ENCODE measurements at regions not wholly inside any gene's neighbourhood (a gene's known extent, or its start where the extent isn't known, plus 50 kb on each side); places are given as distances from the start of the nearest gene placed in this dataset.

- Histone ChIP-seq H3K4me3 (ENCODE audit: low read depth in 1 of 3, low read length in 3 of 3) (no peak overlapping the region), H3K9ac (ENCODE audit: low read depth in 1 of 2, low read length in 2 of 2) (no peak overlapping the region), H3K36me3 (ENCODE audit: control insufficient read depth in 4 of 4, insufficient read depth in 3 of 4, low read depth in 1 of 4, low read length in 3 of 4) (no peaks in the 10 kb centered on the region), H3K4me1 (ENCODE audit: control insufficient read depth in 4 of 4, insufficient read depth in 4 of 4, low read length in 3 of 4) (no peaks in the 10 kb centered on the region), H3K27ac (ENCODE audit: low read depth in 1 of 2, low read length in 2 of 2) (no peak overlapping the region), H3K9me3 (ENCODE audit: control insufficient read depth in 4 of 4, low read length in 3 of 4) (no peaks in the 10 kb centered on the region), H3K27me3 (ENCODE audit: control insufficient read depth in 4 of 4, insufficient read depth in 4 of 4, low read length in 3 of 4) (peaks cover 0 to 3% (median 0%) of the 10 kb centered on the region in 4 donors)
- TF ChIP-seq EGR1 (IDR thresholded peaks at IDR 0.05; ENCODE audit: low read depth in 2 of 2) (no peak), TAF1 (conservative IDR thresholded peaks at IDR 0.05) (no peak), ZBTB33 (IDR thresholded peaks at IDR 0.05) (no peak), RAD21 (IDR thresholded peaks at IDR 0.05) (no peak)
- no peak for DNase-seq (ENCODE audit: low spot score)
- whole genome bisulfite sequencing, result 80% methylated on average over 1 of the region's 1 CpG
Measured at GRCh38 chr7:81114633-81115032, 195.8 kb upstream of the SEMA3C start.

- TF ChIP-seq SP1 (IDR thresholded peaks at IDR 0.05), result no peak
- no peak for TF ChIP-seq YY1 (IDR thresholded peaks at IDR 0.05)
- no peak for TF ChIP-seq RXRA (IDR thresholded peaks at IDR 0.05)
- no peak for TF ChIP-seq GABPA (IDR thresholded peaks at IDR 0.05 in 1 of 2, conservative IDR thresholded peaks at IDR 0.05 in 1 of 2)
- TF ChIP-seq FOXA2 (IDR thresholded peaks at IDR 0.05), result no peak
- no peak for TF ChIP-seq FOXA1 (IDR thresholded peaks at IDR 0.05)
- no peak for TF ChIP-seq RAD21 (IDR thresholded peaks at IDR 0.05)
- TF ChIP-seq REST (IDR thresholded peaks at IDR 0.05), result no peak
- TF ChIP-seq EGR1 (IDR thresholded peaks at IDR 0.05; ENCODE audit: low read depth in 2 of 2), result no peak
- no peak for TF ChIP-seq HNF4A (conservative IDR thresholded peaks at IDR 0.05)
- TF ChIP-seq ZBTB33 (IDR thresholded peaks at IDR 0.05), result no peak
- no peak for TF ChIP-seq ATF3 (IDR thresholded peaks at IDR 0.05)
- TF ChIP-seq TAF1 (conservative IDR thresholded peaks at IDR 0.05), result no peak
- no peak for TF ChIP-seq NR2F2 (IDR thresholded peaks at IDR 0.05)
- no peak for DNase-seq (ENCODE audit: low spot score)
- H3K4me1 ChIP-seq (ENCODE audit: control insufficient read depth in 4 of 4, insufficient read depth in 4 of 4, low read length in 3 of 4), result no peaks in the 10 kb centered on the region
- peaks cover 0 to 3% (median 0%) of the 10 kb centered on the region in 4 donors for H3K27me3 ChIP-seq (ENCODE audit: control insufficient read depth in 4 of 4, insufficient read depth in 4 of 4, low read length in 3 of 4)
- H3K9ac ChIP-seq (ENCODE audit: low read depth in 1 of 2, low read length in 2 of 2), result no peak overlapping the region
- H3K27ac ChIP-seq (ENCODE audit: low read depth in 1 of 2, low read length in 2 of 2), result no peak overlapping the region
- no peaks in the 10 kb centered on the region for H3K9me3 ChIP-seq (ENCODE audit: control insufficient read depth in 4 of 4, low read length in 3 of 4)
- 88% methylated on average over 1 of the region's 1 CpG for WGBS
- no peak overlapping the region for H3K4me3 ChIP-seq (ENCODE audit: low read depth in 1 of 3, low read length in 3 of 3)
- H3K36me3 ChIP-seq (ENCODE audit: control insufficient read depth in 4 of 4, insufficient read depth in 3 of 4, low read depth in 1 of 4, low read length in 3 of 4), result no peaks in the 10 kb centered on the region
Measured at GRCh38 chr7:81112731-81113130, 193.9 kb upstream of the SEMA3C start.
